Retinal pigment epithelial cell (primary cell): ENCODE measurements at regions not wholly inside any gene's neighbourhood (a gene's known extent, or its start where the extent isn't known, plus 50 kb on each side); places are given as distances from the start of the nearest gene placed in this dataset.

ENCODE experiments used
- DNase-seq: peaks from one replicate; pipeline ENCODE4 v3.0.0-alpha.2; 2010; ENCODE audit warnings: low read depth
- H3K4me3 ChIP-seq: 2 replicates; pipeline ENCODE4 v1.5.1; 2011; ENCODE audit warnings: mild to moderate bottlenecking, low read length, control low read depth, moderate library complexity
- CTCF ChIP-seq: conservative IDR thresholded peaks from 2 replicates; pipeline ENCODE4 v1.5.1; 2011; ENCODE audit warnings: low read depth, low read length, control low read depth, inconsistent platforms

DNA sequence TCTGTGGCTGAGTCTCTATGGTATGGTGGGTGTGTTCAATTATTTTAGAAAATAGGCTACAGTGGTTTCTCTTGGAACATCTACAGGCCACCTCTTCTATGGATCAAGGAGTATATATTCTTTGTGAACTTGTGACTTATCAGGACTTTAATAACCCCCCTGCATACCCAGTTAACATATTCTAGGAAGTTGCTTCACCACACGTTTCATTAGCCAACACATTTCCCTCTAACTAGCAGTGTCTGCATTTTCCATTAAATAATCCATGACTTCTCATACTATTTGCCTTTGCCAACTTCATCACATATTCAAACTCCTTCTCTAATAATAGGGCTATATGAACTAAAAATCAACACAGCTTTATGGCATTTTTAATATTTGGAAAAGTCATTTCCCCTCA, 187.6 kb upstream of the ARL4C start:
- DNase-seq = no peak
- TF ChIP-seq CTCF = no peak
- peak overlapping the region; percentile 15 for H3K4me3 ChIP-seq

DNA sequence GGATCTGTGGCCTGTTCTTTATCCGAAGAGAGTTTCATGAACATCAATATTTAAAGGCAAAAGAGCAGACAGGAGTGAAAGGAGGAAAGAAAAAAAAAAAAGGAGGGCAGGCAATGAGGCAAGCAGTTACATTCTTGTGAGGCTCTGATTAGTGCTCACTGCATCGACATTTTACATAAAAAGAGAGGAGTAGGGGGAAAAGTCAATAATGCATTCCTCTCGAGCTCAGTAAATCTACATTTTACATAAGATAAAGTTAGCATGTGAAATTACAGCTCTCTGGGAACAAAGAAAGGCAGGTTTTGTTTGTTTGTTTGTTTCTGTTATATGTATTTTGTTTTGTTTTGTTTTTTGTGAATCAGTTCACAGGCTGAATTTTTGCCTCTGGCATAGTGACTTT, 187.1 kb upstream of the ARL4C start:
- TF ChIP-seq CTCF = no peak

GRCh38 chr2:234682492-234683228, 185.8 kb upstream of the ARL4C start:
- peak overlapping the region; percentile 21 for H3K4me3 ChIP-seq
- DNase-seq = peak; percentile 64

More for the DNA sequence above, 187.1 kb upstream of the ARL4C start:
- peak overlapping the region; percentile 15 for H3K4me3 ChIP-seq
- DNase-seq = no peak

DNA sequence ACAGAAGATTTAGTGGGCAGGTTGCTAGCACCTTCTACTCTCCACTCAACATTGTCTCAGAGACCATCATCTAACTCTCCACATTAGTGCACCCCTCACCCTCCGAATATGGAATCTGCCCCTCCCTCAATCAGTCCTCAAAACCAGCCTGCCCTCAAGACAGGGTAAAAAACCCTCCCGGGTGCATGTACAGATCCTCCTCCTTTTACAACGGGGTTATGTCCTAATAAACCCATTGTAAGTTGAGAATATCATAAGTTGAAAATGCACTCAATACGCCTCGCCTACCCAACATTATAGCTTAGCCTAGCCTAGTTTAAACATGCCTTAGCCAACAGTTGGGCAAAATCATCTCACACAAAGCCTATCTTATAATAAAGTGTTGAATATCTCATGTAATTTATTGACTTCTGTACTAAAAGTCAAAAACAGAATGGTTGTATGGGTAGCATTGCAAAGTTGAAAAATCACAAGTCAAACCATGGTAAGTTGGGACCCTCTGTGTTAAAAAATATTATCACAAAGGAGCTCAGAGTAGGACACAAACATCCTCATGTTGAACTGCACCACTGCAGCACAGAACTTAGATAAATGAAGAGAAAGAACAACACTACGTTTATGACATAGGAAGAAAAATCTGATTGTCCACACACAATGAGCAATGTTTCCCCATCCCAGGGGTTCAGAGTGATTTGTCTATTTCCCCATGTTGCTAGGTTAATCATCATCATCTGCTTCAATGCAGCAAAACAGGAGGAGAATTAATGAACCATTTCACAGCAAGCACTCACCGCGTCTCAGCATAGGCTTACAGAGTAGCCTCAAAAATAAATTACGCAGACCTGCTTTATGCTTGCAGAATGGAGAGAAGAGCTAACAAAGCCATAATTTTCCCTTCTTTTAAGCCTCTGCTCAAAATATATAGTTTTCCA, 184.1 kb upstream of the ARL4C start:
- no peak overlapping the region for H3K4me3 ChIP-seq
- no peak for DNase-seq
- no peak for TF ChIP-seq CTCF

More at GRCh38 chr2:234682492-234683228, 185.8 kb upstream of the ARL4C start:
- TF ChIP-seq CTCF = no peak

GRCh38 chr2:234679741-234680687, 183.1 kb upstream of the ARL4C start:
- peak; percentile 87 for DNase-seq
- no peak for TF ChIP-seq CTCF
- H3K4me3 ChIP-seq = no peak overlapping the region

DNA sequence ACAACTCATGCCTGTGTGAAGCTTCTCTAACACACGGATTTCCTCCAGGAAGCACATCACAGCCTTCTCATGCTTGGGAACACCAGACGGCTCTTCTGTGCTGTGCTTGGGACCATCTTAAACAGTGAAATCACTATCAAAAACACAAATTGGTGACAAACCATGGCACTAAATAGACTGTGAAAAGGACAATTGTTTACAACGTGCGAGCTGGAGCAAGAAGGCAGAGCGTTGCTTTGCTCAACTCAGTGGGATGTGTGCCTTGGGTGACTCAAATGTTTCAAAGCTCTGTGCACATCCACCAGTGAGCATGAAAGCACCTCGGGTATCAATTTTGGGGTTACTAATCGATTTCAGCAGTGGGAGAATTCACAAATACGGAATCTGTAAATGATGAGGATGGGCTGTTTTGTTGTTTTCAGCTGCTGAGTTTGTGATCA, 182.4 kb upstream of the ARL4C start:
- TF ChIP-seq CTCF = no peak
- no peak for DNase-seq
- no peak overlapping the region for H3K4me3 ChIP-seq
